K562 (cell line): ENCODE measurements at regions not wholly inside any gene's neighbourhood (a gene's known extent, or its start where the extent isn't known, plus 50 kb on each side); places are given as distances from the start of the nearest gene placed in this dataset.

Experiments used
- ATAC-seq: fragments of 200-7000 bp; cut with Tn5 transposase; 3 replicates; pipeline ENCODE4 v1.9.1; 2020; ENCODE audit warnings: moderate library complexity
- BruUV-seq: library from RNA; stranded (reverse); fragments of 400-500 nt; replicated peaks from 2 replicates; lab custom pipeline; 2021; lab: Mats Ljungman, UMichigan
- CTCF ChIA-PET: fragments of 300-600 bp; formaldehyde crosslinking; extraction: SDS; loops from one replicate; lab custom pipeline; 2021; ENCODE audit warnings: low intra/inter-chr PET ratio; lab: Yijun Ruan, JAX
- POLR2A ChIA-PET: fragments of 300-600, 350-650 bp; sonication (Branson Sonifier 250); formaldehyde crosslinking; extraction: SDS; loops from one replicate; lab custom pipeline; 2021; ENCODE audit warnings: antibody characterized with exemption, inconsistent platforms; lab: Yijun Ruan, JAX
- DNase-seq, 4 experiments: peaks; one replicate each; pipeline versions ENCODE4 v3.0.0 to v3.0.0-alpha.2; 2011 to 2018; ENCODE audit warnings: low spot score in 3 of 4, mixed read lengths in 3 of 4; ENCODE audit errors: extremely low read depth in 1 of 4
- FAIRE-seq: peaks from 2 replicates; lab custom pipeline; 2011; peaks lifted over from hg19 to GRCh38; lab: Jason Lieb, UNC
- H2AFZ ChIP-seq: 2 replicates; pipeline ENCODE4 v1.6.0; 2011; ENCODE audit warnings: low read depth, low read length, control low read depth, inconsistent platforms
- H3K27ac ChIP-seq: fragments of 200-600 bp; 3 replicates; pipeline ENCODE4 v1.8.0; 2011; ENCODE audit warnings: low read depth, mild to moderate bottlenecking, control low read depth, inconsistent platforms, low read length, moderate library complexity, mixed read lengths; ENCODE audit errors: extremely low read depth
- H3K27me3 ChIP-seq, 2 experiments: fragments of 300-600 bp in 1 of 2; 2 replicates in 1 of 2; 3 replicates in 1 of 2; pipeline versions ENCODE4 v1.6.0 to v1.8.0; 2011; ENCODE audit warnings: inconsistent platforms in 2 of 2, low read length in 2 of 2, mild to moderate bottlenecking in 1 of 2, mixed read lengths in 1 of 2, moderate library complexity in 1 of 2; ENCODE audit not compliant: control insufficient read depth in 2 of 2, insufficient read depth in 2 of 2
- H3K36me3 ChIP-seq: fragments of 300-600 bp; 3 replicates; pipeline ENCODE4 v1.8.0; 2011; ENCODE audit warnings: mild to moderate bottlenecking, low read length, inconsistent platforms; ENCODE audit not compliant: control insufficient read depth, insufficient read depth
- H3K4me1 ChIP-seq, 2 experiments: fragments of 200-600 bp in 1 of 2; replicated peaks in 1 of 2; 2 replicates in 1 of 2; 3 replicates in 1 of 2; pipeline versions ENCODE4 v1.5.1 to v1.8.0; 2011; ENCODE audit warnings: inconsistent platforms in 2 of 2, low read length in 2 of 2, mild to moderate bottlenecking in 1 of 2, mixed read lengths in 1 of 2, moderate library complexity in 1 of 2; ENCODE audit not compliant: control insufficient read depth in 2 of 2, insufficient read depth in 2 of 2
- H3K4me2 ChIP-seq: 2 replicates; pipeline ENCODE4 v1.6.1; 2011; ENCODE audit warnings: low read length, control low read depth, inconsistent platforms, mixed read lengths; ENCODE audit not compliant: insufficient read depth
- H3K4me3 ChIP-seq: fragments of 200-600 bp; sonication (generic), shearing (Covaris generic); 2 replicates; pipeline ENCODE4 v1.5.1; 2016; ENCODE audit warnings: control low read depth, inconsistent platforms
- H3K79me2 ChIP-seq: fragments of 200-600 bp; 3 replicates; pipeline ENCODE4 v1.8.0; 2011; ENCODE audit warnings: low read length, inconsistent platforms; ENCODE audit not compliant: control insufficient read depth, insufficient read depth
- H3K9ac ChIP-seq, 2 experiments: 2 replicates each; pipeline versions ENCODE4 v1.6.0 to v1.6.1; 2011; ENCODE audit warnings: low read depth in 2 of 2, low read length in 2 of 2, control low read depth in 1 of 2, inconsistent platforms in 1 of 2, mild to moderate bottlenecking in 1 of 2, mixed read lengths in 1 of 2; ENCODE audit not compliant: insufficient read depth in 1 of 2
- H3K9me1 ChIP-seq: one replicate; pipeline ENCODE4 v1.6.0; 2011; ENCODE audit warnings: inconsistent platforms, mild to moderate bottlenecking, low read length, moderate library complexity; ENCODE audit not compliant: control insufficient read depth, insufficient read depth
- H3K9me3 ChIP-seq: replicated peaks from 2 replicates; pipeline ENCODE4 v1.5.1; 2011; ENCODE audit warnings: low read depth, low read length, inconsistent platforms; ENCODE audit not compliant: control insufficient read depth, insufficient read depth
- H4K20me1 ChIP-seq: replicated peaks from 2 replicates; pipeline ENCODE4 v1.6.1; 2011; ENCODE audit warnings: low read length, inconsistent platforms, mixed read lengths; ENCODE audit not compliant: control insufficient read depth, insufficient read depth
- CHCHD3 ChIP-seq: fragments of 250-450 bp; sonication (Bioruptor Pico); IDR thresholded peaks from 2 replicates; pipeline ENCODE4 v2.1.2; 2022; ENCODE audit warnings: mild to moderate bottlenecking
- CREB3L1 ChIP-seq: fragments of 450-650 bp; IDR thresholded peaks from 2 replicates; pipeline ENCODE4 v1.6.1; 2014; ENCODE audit warnings: low read depth, mild to moderate bottlenecking, moderate library complexity, borderline replicate concordance
- ETS1 ChIP-seq: conservative IDR thresholded peaks from 2 replicates; pipeline ENCODE4 v1.6.1; 2011; ENCODE audit warnings: low read depth, mild to moderate bottlenecking, low read length; ENCODE audit not compliant: control insufficient read depth
- FOS ChIP-seq: IDR thresholded peaks from 3 replicates; pipeline ENCODE4 v1.6.1; 2011; ENCODE audit not compliant: insufficient read length; ENCODE audit errors: extremely low read depth
- IRF9 ChIP-seq: fragments of 450-650 bp; IDR thresholded peaks from 2 replicates; pipeline ENCODE4 v1.6.1; 2016; ENCODE audit warnings: missing biosample characterization, missing genetic modification characterization
- KDM5B ChIP-seq: fragments of 200-600 bp; sonication (generic); IDR thresholded peaks from 2 replicates; pipeline ENCODE4 v1.6.1; 2012; ENCODE audit warnings: low read depth, mild to moderate bottlenecking, moderate library complexity, low read length, control low read depth, inconsistent platforms; ENCODE audit not compliant: insufficient replicate concordance
- RFX5 ChIP-seq: IDR thresholded peaks from 2 replicates; pipeline ENCODE4 v1.6.1; 2011; ENCODE audit warnings: low read depth, mild to moderate bottlenecking, improper control_type of control experiment, low read length
- TAF1 ChIP-seq: IDR thresholded peaks from 2 replicates; pipeline ENCODE4 v1.6.1; 2011; ENCODE audit warnings: mild to moderate bottlenecking, low read length, moderate library complexity; ENCODE audit not compliant: insufficient read depth, control insufficient read depth, severe bottlenecking; ENCODE audit errors: extremely low read depth
- ZBTB1 ChIP-seq: sonication (generic); formaldehyde crosslinking; IDR thresholded peaks from 2 replicates; pipeline ENCODE4 v1.8.1; 2023; ENCODE audit warnings: missing genetic modification reagents, low read depth, mild to moderate bottlenecking, borderline replicate concordance
- ZBTB2 ChIP-seq: fragments of 450-650 bp; IDR thresholded peaks from 2 replicates; pipeline ENCODE4 v1.6.1; 2016; ENCODE audit warnings: antibody characterized with exemption
- ZNF133 ChIP-seq: fragments of 250-450 bp; sonication (Bioruptor Pico); IDR thresholded peaks from 2 replicates; pipeline ENCODE4 v1.4.0; 2020; ENCODE audit warnings: mild to moderate bottlenecking
- ZNF785 ChIP-seq: fragments of 250-450 bp; sonication (Bioruptor Pico); IDR thresholded peaks from 2 replicates; pipeline ENCODE4 v1.4.0; 2020; ENCODE audit warnings: mild to moderate bottlenecking
- WGBS: fragments of 100-300 bp; shearing (Covaris generic); methylation state at CpG from one replicate; pipeline ENCODE4 v1.1.6; 2016; ENCODE audit warnings: low coverage, mixed read lengths; ENCODE audit not compliant: insufficient coverage; ENCODE audit errors: missing lambda C conversion rate; 5-methylcytosine and 5-hydroxymethylcytosine counted together
- in situ Hi-C: fragments of 300-500 bp; cut with MboI; formaldehyde crosslinking; loops from 4 replicates; pipeline ENCODE4 v1.15.0; 2018; ENCODE audit warnings: inconsistent platforms, mixed read lengths
- intact Hi-C: fragments of 100-400 bp; cut with micrococcal nuclease; formaldehyde crosslinking; loops from 2 replicates; pipeline ENCODE4 v1.14.2; 2022
- TF ChIP-seq, protein P1 (sequence below): sonication (generic); formaldehyde crosslinking; IDR thresholded peaks from 2 replicates; pipeline ENCODE4 v1.4.0; 2020; ENCODE audit warnings: mild to moderate bottlenecking, missing genetic modification reagents

- H3K27ac ChIP-seq, result no peak overlapping the region
- H3K9ac ChIP-seq, result no peak overlapping the region
- DNase-seq (no peak), FAIRE-seq (no peak), ATAC-seq (no peak)
- H3K36me3 ChIP-seq, result no peaks in the 10 kb centered on the region
- H3K27me3 ChIP-seq, result peaks cover 0 to 8% of the 10 kb centered on the region in 2 experiments; a peak in 1 of 5 replicates
- no TSS peak for BruUV-seq
- in situ Hi-C loops (no loop called here), intact Hi-C loops (no loop called here)
- no peaks in the 10 kb centered on the region for H3K9me3 ChIP-seq
- no peaks in the 10 kb centered on the region; the same call in 1 of the 2 replicates for H4K20me1 ChIP-seq
- no peaks in the 10 kb centered on the region for H3K79me2 ChIP-seq
- ChIA-PET POLR2A (interaction anchor here (0.7 kb wide), 1 partner anchor 58 kb away, joined by 3 read pairs; no protein-coding TSS in a partner anchor), CTCF (no interaction called here)
- no peak overlapping the region for H2AFZ ChIP-seq
- 0% methylated on average over 12 of the region's 33 CpGs for WGBS
- H3K4me3 ChIP-seq, result no peak overlapping the region
- H3K4me2 ChIP-seq, result no peak overlapping the region
- H3K4me1 ChIP-seq, result no peaks in the 10 kb centered on the region
- no peaks in the 10 kb centered on the region for H3K9me1 ChIP-seq
- TF ChIP-seq ETS1 (no peak), KDM5B (no peak), TAF1 (no peak), ZNF785 (CRISPR knock-in tag) (no peak), ZNF133 (no peak), CHCHD3 (CRISPR knock-in tag) (no peak), ZBTB2 (no peak), CREB3L1 (no peak), IRF9 (tag) (no peak), FOS (no peak), RFX5 (no peak), ZBTB1 (CRISPR knock-in tag) (no peak)
- TF ChIP-seq, protein P1, sequence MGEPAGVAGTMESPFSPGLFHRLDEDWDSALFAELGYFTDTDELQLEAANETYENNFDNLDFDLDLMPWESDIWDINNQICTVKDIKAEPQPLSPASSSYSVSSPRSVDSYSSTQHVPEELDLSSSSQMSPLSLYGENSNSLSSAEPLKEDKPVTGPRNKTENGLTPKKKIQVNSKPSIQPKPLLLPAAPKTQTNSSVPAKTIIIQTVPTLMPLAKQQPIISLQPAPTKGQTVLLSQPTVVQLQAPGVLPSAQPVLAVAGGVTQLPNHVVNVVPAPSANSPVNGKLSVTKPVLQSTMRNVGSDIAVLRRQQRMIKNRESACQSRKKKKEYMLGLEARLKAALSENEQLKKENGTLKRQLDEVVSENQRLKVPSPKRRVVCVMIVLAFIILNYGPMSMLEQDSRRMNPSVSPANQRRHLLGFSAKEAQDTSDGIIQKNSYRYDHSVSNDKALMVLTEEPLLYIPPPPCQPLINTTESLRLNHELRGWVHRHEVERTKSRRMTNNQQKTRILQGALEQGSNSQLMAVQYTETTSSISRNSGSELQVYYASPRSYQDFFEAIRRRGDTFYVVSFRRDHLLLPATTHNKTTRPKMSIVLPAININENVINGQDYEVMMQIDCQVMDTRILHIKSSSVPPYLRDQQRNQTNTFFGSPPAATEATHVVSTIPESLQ (CRISPR knock-in tag), result no peak
These were observed 1215.3 kb downstream of the BRD1 start for GRCh38 chr22:48612077-48612995.
